ENCODE measurements at regions not wholly inside any gene's neighbourhood (a gene's known extent, or its start where the extent isn't known, plus 50 kb on each side); places are given as distances from the start of the nearest gene placed in this dataset.

GRCh38 chr12:107353312-107353711, 260.0 kb upstream of the CRY1 start:
- ChIA-PET POLR2A (no interaction called here), CTCF (ENCODE audit: low intra/inter-chr PET ratio, low total read pairs) (no interaction called here)
- Histone ChIP-seq H3K4me2 (ENCODE audit: low read depth, low read length) (peak overlapping the region; percentile 72; the same call in 1 of the 2 replicates), H2AFZ (ENCODE audit: low read length) (no peak overlapping the region), H3K9ac (ENCODE audit: insufficient read depth, low read depth, low read length) (no peak overlapping the region), H4K20me1 (ENCODE audit: insufficient read depth, low read length) (no peaks in the 10 kb centered on the region), H3K27ac (ENCODE audit: extremely low read length, insufficient read depth, low read length) (peak overlapping the region; percentile 58), H3K27me3 (ENCODE audit: control insufficient read depth in 1 of 2, insufficient read depth in 2 of 2, low read length in 2 of 2) (no peaks in the 10 kb centered on the region), H3K4me1 (ENCODE audit: insufficient read depth, low read length) (peaks cover 89% of the 10 kb centered on the region), H3K36me3 (replicated peaks in 1 of 2; ENCODE audit: control insufficient read depth in 1 of 2, insufficient read depth in 2 of 2, low read length in 2 of 2) (no peaks in the 10 kb centered on the region), H3K4me3 (replicated peaks in 1 of 3; ENCODE audit: insufficient read depth in 1 of 3, low read depth in 2 of 3, low read length in 3 of 3) (no peak overlapping the region), H3K9me3 (ENCODE audit: low read length) (peaks cover 4% of the 10 kb centered on the region; the same call in 1 of the 2 replicates), H3K79me2 (ENCODE audit: insufficient read depth, low read length) (peaks cover 3% of the 10 kb centered on the region)
- 95% methylated on average over 2 of the region's 2 CpGs for WGBS (ENCODE audit: low lambda C conversion rate)
- FAIRE-seq (no peak), ATAC-seq (no peak), DNase-seq (ENCODE audit: low spot score) (no peak)
- peak; percentile 87 for TF ChIP-seq ZNF629 (CRISPR knock-in tag; conservative IDR thresholded peaks at IDR 0.05)
- TF ChIP-seq KDM2A (CRISPR knock-in tag; IDR thresholded peaks at IDR 0.05; ENCODE audit: borderline replicate concordance, low read depth), result no peak
- TF ChIP-seq ETV6 (CRISPR knock-in tag; conservative IDR thresholded peaks at IDR 0.05), result no peak
- peak; percentile 40; the same call in 1 of the 2 replicates for TF ChIP-seq ZMYM3 (CRISPR knock-in tag; IDR thresholded peaks at IDR 0.05)
- TF ChIP-seq ZNF710 (CRISPR knock-in tag; IDR thresholded peaks at IDR 0.05; ENCODE audit: borderline replicate concordance), result no peak
- TF ChIP-seq TEAD3 (CRISPR knock-in tag; optimal IDR thresholded peaks at IDR 0.05; ENCODE audit: borderline replicate concordance), result no peak
- no peak for TF ChIP-seq MAZ (IDR thresholded peaks at IDR 0.05; ENCODE audit: borderline replicate concordance, low read depth, low read length)
- no peak for TF ChIP-seq MAZ (CRISPR knock-in tag; IDR thresholded peaks at IDR 0.05; ENCODE audit: low read depth)
- TF ChIP-seq EP300 (IDR thresholded peaks at IDR 0.05; ENCODE audit: low read depth in 2 of 2, low read length in 2 of 2), result no peak
- TF ChIP-seq EP300 (CRISPR knock-in tag; IDR thresholded peaks at IDR 0.05; ENCODE audit: borderline replicate concordance), result no peak
- TF ChIP-seq ZNF652 (CRISPR knock-in tag; IDR thresholded peaks at IDR 0.05; ENCODE audit: borderline replicate concordance, low read depth), result no peak
- TF ChIP-seq NR2F1 (CRISPR knock-in tag; IDR thresholded peaks at IDR 0.05), result no peak
- intact Hi-C loops (cut with micrococcal nuclease; ENCODE audit: unreplicated experiment) (loop anchor here (2.0 kb wide), 1 partner anchor 35 kb away; a partner anchor contains a TSS), in situ Hi-C loops (cut with HindIII; ENCODE audit: extremely low pct_ligation_motif_present, low pct_unique_long_range_greater_than_20kb) (no loop called here)
- no TSS peak for BruUV-seq (replicated peaks)
